PC-9 (cell line): ENCODE measurements at regions not wholly inside any gene's neighbourhood (a gene's known extent, or its start where the extent isn't known, plus 50 kb on each side); places are given as distances from the start of the nearest gene placed in this dataset.

Experiments used
- CTCF ChIP-seq: fragments of 200-600 bp; sonication (generic); conservative IDR thresholded peaks from 2 replicates; pipeline ENCODE4 v1.6.1; 2017; ENCODE audit warnings: mixed run types, antibody characterized with exemption, mild to moderate bottlenecking, moderate library complexity
- EZH2 ChIP-seq: fragments of 200-600 bp; sonication (generic); IDR thresholded peaks from 2 replicates; pipeline ENCODE4 v1.8.0; 2017; ENCODE audit warnings: antibody characterized with exemption, low read depth

- TF ChIP-seq CTCF, result no peak
- TF ChIP-seq EZH2, result no peak
Measured at GRCh38 chr22:49406047-49406650, 421.5 kb downstream of the BRD1 start.
